ENCODE measurements at regions not wholly inside any gene's neighbourhood (a gene's known extent, or its start where the extent isn't known, plus 50 kb on each side); places are given as distances from the start of the nearest gene placed in this dataset.
"Not testable (repeated sequence)": the region's sequence is repeated elsewhere in the genome, so short reads cannot be mapped to it uniquely, and the experiment has no call there.

- H3K27me3 ChIP-seq (ENCODE audit: control insufficient read depth, insufficient read depth, low read length), result no peaks in the 10 kb centered on the region
- no peak for DNase-seq (ENCODE audit: low read depth)
- H3K4me3 ChIP-seq (ENCODE audit: low read depth, low read length), result no peak overlapping the region
- H3K36me3 ChIP-seq (ENCODE audit: control insufficient read depth, insufficient read depth, low read length), result no peaks in the 10 kb centered on the region
- no peak for TF ChIP-seq CTCF (IDR thresholded peaks at IDR 0.05; ENCODE audit: insufficient read depth, low read length, poor library complexity, severe bottlenecking)
Measured at GRCh38 chr11:50192743-50193142, 160.1 kb downstream of the OR4C45 start.

GRCh38 chr11:50214376-50214775 is 181.7 kb downstream of the OR4C45 start:
- no peak overlapping the region for H3K4me3 ChIP-seq (ENCODE audit: low read depth, low read length)
- DNase-seq (ENCODE audit: low read depth), result no peak
- no peak for TF ChIP-seq CTCF (IDR thresholded peaks at IDR 0.05; ENCODE audit: insufficient read depth, low read length, poor library complexity, severe bottlenecking)

GRCh38 chr11:50220651-50221050 is 188.0 kb downstream of the OR4C45 start:
- no peak for TF ChIP-seq CTCF (IDR thresholded peaks at IDR 0.05; ENCODE audit: insufficient read depth, low read length, poor library complexity, severe bottlenecking)
- Histone ChIP-seq H3K27me3 (ENCODE audit: control insufficient read depth, insufficient read depth, low read length) (no peaks in the 10 kb centered on the region), H3K4me3 (ENCODE audit: low read depth, low read length) (no peak overlapping the region), H3K36me3 (ENCODE audit: control insufficient read depth, insufficient read depth, low read length) (no peaks in the 10 kb centered on the region)
- no peak for DNase-seq (ENCODE audit: low read depth)

More at GRCh38 chr11:50214376-50214775, 181.7 kb downstream of the OR4C45 start:
- H3K36me3 ChIP-seq (ENCODE audit: control insufficient read depth, insufficient read depth, low read length), result no peaks in the 10 kb centered on the region
- H3K27me3 ChIP-seq (ENCODE audit: control insufficient read depth, insufficient read depth, low read length), result no peaks in the 10 kb centered on the region

- not testable (repeated sequence) for H3K27me3 ChIP-seq (ENCODE audit: control insufficient read depth, insufficient read depth, low read length); H3K36me3 ChIP-seq (ENCODE audit: control insufficient read depth, insufficient read depth, low read length); DNase-seq (ENCODE audit: low read depth); H3K4me3 ChIP-seq (ENCODE audit: low read depth, low read length)
Measured at GRCh38 chr11:50238368-50238767, 205.7 kb downstream of the OR4C45 start.

GRCh38 chr11:50246183-50246582 is 213.5 kb downstream of the OR4C45 start:
- no peak for TF ChIP-seq CTCF (IDR thresholded peaks at IDR 0.05; ENCODE audit: insufficient read depth, low read length, poor library complexity, severe bottlenecking)
- Histone ChIP-seq H3K36me3 (ENCODE audit: control insufficient read depth, insufficient read depth, low read length) (no peaks in the 10 kb centered on the region), H3K27me3 (ENCODE audit: control insufficient read depth, insufficient read depth, low read length) (no peaks in the 10 kb centered on the region), H3K4me3 (ENCODE audit: low read depth, low read length) (no peak overlapping the region)
- no peak for DNase-seq (ENCODE audit: low read depth)

GRCh38 chr11:50246699-50247098 is 214.0 kb downstream of the OR4C45 start:
- DNase-seq (ENCODE audit: low read depth), result no peak

More at GRCh38 chr11:50246699-50247098, 214.0 kb downstream of the OR4C45 start:
- no peaks in the 10 kb centered on the region for H3K36me3 ChIP-seq (ENCODE audit: control insufficient read depth, insufficient read depth, low read length)
- no peaks in the 10 kb centered on the region for H3K27me3 ChIP-seq (ENCODE audit: control insufficient read depth, insufficient read depth, low read length)
- H3K4me3 ChIP-seq (ENCODE audit: low read depth, low read length), result no peak overlapping the region
- TF ChIP-seq CTCF (IDR thresholded peaks at IDR 0.05; ENCODE audit: insufficient read depth, low read length, poor library complexity, severe bottlenecking), result no peak
